GM23338 (cell line): ENCODE measurements at regions not wholly inside any gene's neighbourhood (a gene's known extent, or its start where the extent isn't known, plus 50 kb on each side); places are given as distances from the start of the nearest gene placed in this dataset.

Source experiments
- CREB1 ChIP-seq: fragments of 250-450 bp; sonication (Bioruptor Pico); IDR thresholded peaks from 2 replicates; pipeline ENCODE4 v1.5.0; 2020; ENCODE audit warnings: low read depth, mild to moderate bottlenecking, moderate library complexity
- ETS1 ChIP-seq: IDR thresholded peaks from 2 replicates; pipeline ENCODE4 v1.6.1; 2016; ENCODE audit warnings: antibody characterized with exemption
- EZH2 ChIP-seq: fragments of 200-600 bp; sonication (generic); IDR thresholded peaks from one replicate; pipeline ENCODE4 v1.8.0; 2017; ENCODE audit warnings: antibody characterized with exemption, mild to moderate bottlenecking, low read depth; ENCODE audit not compliant: unreplicated experiment
- EZH2phosphoT487 ChIP-seq: fragments of 200-600 bp; sonication (generic); IDR thresholded peaks from one replicate; pipeline ENCODE4 v1.8.1; 2018; ENCODE audit warnings: antibody characterized with exemption; ENCODE audit not compliant: unreplicated experiment
- JUNB ChIP-seq: IDR thresholded peaks from one replicate; pipeline ENCODE4 v1.6.1; 2016; ENCODE audit warnings: antibody characterized with exemption; ENCODE audit not compliant: unreplicated experiment
- NANOG ChIP-seq: IDR thresholded peaks from 2 replicates; pipeline ENCODE4 v1.6.1; 2016; ENCODE audit warnings: antibody characterized with exemption, borderline replicate concordance
- POLR2AphosphoS5 ChIP-seq: IDR thresholded peaks from 2 replicates; pipeline ENCODE4 v1.6.1; 2016; ENCODE audit warnings: antibody characterized with exemption, low read depth
- STAT1 ChIP-seq: IDR thresholded peaks from one replicate; pipeline ENCODE4 v1.6.1; 2016; ENCODE audit warnings: antibody characterized with exemption; ENCODE audit not compliant: unreplicated experiment
- ZNF114 ChIP-seq: fragments of 250-450 bp; sonication (Bioruptor Pico); IDR thresholded peaks from 2 replicates; pipeline ENCODE4 v1.5.0; 2020; ENCODE audit warnings: mild to moderate bottlenecking, moderate library complexity
- ZNF331 ChIP-seq: fragments of 250-450 bp; sonication (Bioruptor Pico); IDR thresholded peaks from 2 replicates; pipeline ENCODE4 v1.5.0; 2020; ENCODE audit warnings: low read depth, mild to moderate bottlenecking, moderate library complexity
- ZNF462 ChIP-seq: fragments of 250-450 bp; sonication (Bioruptor Pico); IDR thresholded peaks from 2 replicates; pipeline ENCODE4 v1.5.0; 2020; ENCODE audit warnings: mild to moderate bottlenecking, moderate library complexity
- TF ChIP-seq, protein P1 (sequence below), 2 experiments: fragments of 200-600 bp in 1 of 2; sonication (generic) in 1 of 2; conservative IDR thresholded peaks; 2 replicates each; pipeline versions ENCODE4 v1.5.1 to v1.6.1; 2016 to 2017; ENCODE audit warnings: antibody characterized with exemption in 2 of 2, low read depth in 2 of 2, mild to moderate bottlenecking in 2 of 2, moderate library complexity in 1 of 2
- TF ChIP-seq, protein P2 (sequence below): IDR thresholded peaks from one replicate; pipeline ENCODE4 v1.6.1; 2018; ENCODE audit warnings: antibody characterized with exemption; ENCODE audit not compliant: unreplicated experiment

DNA sequence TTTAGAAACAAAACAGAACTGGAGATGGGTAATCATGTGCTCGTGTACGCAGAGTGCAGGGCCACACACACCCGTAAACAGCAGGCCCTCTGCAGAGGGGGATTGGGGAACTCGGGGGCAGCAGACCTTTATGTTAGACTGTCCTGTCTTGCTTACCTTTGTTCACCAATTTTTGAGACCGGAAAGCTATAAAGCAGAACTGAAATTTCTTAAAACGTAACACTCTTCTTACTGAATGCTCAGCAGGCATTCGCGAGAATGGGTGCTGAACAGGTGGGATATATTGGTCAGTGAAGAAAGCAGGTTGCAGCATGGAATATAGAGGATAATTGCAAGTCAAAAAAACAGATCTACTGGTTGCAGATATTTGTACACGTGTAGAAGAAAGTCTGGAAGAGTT is 211.1 kb downstream of the BMP7 start:
- TF ChIP-seq, protein P1, sequence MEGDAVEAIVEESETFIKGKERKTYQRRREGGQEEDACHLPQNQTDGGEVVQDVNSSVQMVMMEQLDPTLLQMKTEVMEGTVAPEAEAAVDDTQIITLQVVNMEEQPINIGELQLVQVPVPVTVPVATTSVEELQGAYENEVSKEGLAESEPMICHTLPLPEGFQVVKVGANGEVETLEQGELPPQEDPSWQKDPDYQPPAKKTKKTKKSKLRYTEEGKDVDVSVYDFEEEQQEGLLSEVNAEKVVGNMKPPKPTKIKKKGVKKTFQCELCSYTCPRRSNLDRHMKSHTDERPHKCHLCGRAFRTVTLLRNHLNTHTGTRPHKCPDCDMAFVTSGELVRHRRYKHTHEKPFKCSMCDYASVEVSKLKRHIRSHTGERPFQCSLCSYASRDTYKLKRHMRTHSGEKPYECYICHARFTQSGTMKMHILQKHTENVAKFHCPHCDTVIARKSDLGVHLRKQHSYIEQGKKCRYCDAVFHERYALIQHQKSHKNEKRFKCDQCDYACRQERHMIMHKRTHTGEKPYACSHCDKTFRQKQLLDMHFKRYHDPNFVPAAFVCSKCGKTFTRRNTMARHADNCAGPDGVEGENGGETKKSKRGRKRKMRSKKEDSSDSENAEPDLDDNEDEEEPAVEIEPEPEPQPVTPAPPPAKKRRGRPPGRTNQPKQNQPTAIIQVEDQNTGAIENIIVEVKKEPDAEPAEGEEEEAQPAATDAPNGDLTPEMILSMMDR (conservative IDR thresholded peaks at IDR 0.05; ENCODE audit: low read depth in 2 of 2), result no peak
- TF ChIP-seq STAT1 (no peak), POLR2AphosphoS5 (no peak), ZNF331 (CRISPR knock-in tag) (no peak), EZH2phosphoT487 (no peak), ETS1 (no peak), ZNF114 (CRISPR knock-in tag) (no peak), CREB1 (CRISPR knock-in tag) (no peak), EZH2 (no peak), JUNB (no peak), NANOG (no peak), ZNF462 (CRISPR knock-in tag) (no peak)
- TF ChIP-seq, protein P2, sequence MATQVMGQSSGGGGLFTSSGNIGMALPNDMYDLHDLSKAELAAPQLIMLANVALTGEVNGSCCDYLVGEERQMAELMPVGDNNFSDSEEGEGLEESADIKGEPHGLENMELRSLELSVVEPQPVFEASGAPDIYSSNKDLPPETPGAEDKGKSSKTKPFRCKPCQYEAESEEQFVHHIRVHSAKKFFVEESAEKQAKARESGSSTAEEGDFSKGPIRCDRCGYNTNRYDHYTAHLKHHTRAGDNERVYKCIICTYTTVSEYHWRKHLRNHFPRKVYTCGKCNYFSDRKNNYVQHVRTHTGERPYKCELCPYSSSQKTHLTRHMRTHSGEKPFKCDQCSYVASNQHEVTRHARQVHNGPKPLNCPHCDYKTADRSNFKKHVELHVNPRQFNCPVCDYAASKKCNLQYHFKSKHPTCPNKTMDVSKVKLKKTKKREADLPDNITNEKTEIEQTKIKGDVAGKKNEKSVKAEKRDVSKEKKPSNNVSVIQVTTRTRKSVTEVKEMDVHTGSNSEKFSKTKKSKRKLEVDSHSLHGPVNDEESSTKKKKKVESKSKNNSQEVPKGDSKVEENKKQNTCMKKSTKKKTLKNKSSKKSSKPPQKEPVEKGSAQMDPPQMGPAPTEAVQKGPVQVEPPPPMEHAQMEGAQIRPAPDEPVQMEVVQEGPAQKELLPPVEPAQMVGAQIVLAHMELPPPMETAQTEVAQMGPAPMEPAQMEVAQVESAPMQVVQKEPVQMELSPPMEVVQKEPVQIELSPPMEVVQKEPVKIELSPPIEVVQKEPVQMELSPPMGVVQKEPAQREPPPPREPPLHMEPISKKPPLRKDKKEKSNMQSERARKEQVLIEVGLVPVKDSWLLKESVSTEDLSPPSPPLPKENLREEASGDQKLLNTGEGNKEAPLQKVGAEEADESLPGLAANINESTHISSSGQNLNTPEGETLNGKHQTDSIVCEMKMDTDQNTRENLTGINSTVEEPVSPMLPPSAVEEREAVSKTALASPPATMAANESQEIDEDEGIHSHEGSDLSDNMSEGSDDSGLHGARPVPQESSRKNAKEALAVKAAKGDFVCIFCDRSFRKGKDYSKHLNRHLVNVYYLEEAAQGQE, result no peak
